ENCODE measurements at regions not wholly inside any gene's neighbourhood (a gene's known extent, or its start where the extent isn't known, plus 50 kb on each side); places are given as distances from the start of the nearest gene placed in this dataset.
A peak's percentile ranks its signal among the peaks of the same experiment; 100 is the strongest.

DNA sequence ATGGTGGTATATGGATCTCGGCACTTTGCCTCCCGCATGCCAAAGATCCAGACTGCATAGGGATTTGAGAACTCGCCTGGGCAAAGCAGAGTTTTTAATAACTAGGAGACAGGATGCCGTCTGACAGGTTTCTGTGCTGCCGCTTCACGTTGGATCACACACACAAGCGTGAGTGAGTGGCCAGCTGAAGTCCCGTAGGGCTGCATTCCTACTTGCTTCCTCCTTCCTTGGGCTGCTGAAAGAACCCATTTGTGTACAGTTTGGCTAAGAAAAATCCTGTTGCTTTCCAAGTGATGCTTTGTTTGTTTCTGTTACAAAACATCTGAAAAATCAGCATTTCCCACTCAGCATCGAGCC is 604.3 kb upstream of the CFAP20DC start:
- H3K27ac ChIP-seq (ENCODE audit: low read length): peak overlapping the region; percentile 83
- DNase-seq: peak; percentile 96
- H3K4me1 ChIP-seq (ENCODE audit: control insufficient read depth, insufficient read depth, low read length): peaks cover 21% of the 10 kb centered on the region
- H3K9me3 ChIP-seq (replicated peaks; ENCODE audit: control insufficient read depth, low read depth, low read length): peaks cover 9% of the 10 kb centered on the region
- no peak overlapping the region for H3K4me3 ChIP-seq (ENCODE audit: low read length)
- WGBS (ENCODE audit: insufficient coverage): 10% methylated on average over 5 of the region's 9 CpGs
- no peaks in the 10 kb centered on the region for H3K36me3 ChIP-seq (ENCODE audit: control insufficient read depth, insufficient read depth, low read length)
- no peaks in the 10 kb centered on the region for H3K27me3 ChIP-seq (ENCODE audit: control insufficient read depth, insufficient read depth, low read length)

DNA sequence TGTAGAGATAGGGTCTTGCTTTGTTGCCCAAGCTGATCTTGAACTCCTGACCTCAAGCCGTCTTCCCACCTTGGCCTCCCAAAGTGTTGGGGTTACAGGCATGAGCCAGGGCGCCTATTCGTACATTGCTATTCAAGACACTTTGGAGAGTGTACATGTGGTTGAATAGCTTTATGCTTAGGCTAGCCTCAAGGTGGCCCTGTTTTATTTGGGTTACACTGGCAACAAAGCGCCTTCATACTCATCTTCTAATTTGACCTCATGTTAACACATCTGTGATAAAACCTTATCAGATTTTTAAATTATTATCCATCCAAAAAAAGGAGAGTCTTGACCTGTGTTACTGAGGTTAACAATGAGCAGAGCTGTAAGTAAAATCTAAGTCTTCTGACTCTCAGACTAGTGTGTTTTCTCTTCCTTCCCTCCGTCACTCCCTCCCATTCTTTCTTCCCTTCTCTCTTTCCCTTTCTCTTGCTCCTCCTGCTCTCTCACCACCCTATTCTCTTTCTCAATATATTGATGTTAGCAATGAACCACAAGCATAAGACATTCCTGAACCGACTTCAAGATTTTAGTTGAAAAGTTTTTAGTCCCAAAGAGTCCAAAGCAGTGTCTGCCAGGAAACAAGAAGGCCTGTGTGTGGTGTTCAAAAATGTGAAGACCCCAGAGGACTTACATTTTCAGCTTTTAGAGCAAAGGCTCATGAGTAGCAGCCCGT is 603.7 kb upstream of the CFAP20DC start:
- peaks cover 13% of the 10 kb centered on the region for H3K9me3 ChIP-seq (replicated peaks; ENCODE audit: control insufficient read depth, low read depth, low read length)
- H3K4me3 ChIP-seq (ENCODE audit: low read length): no peak overlapping the region
- H3K27me3 ChIP-seq (ENCODE audit: control insufficient read depth, insufficient read depth, low read length): no peaks in the 10 kb centered on the region
- H3K27ac ChIP-seq (ENCODE audit: low read length): peak overlapping the region; percentile 83
- H3K4me1 ChIP-seq (ENCODE audit: control insufficient read depth, insufficient read depth, low read length): peaks cover 21% of the 10 kb centered on the region
- 29% methylated on average over 4 of the region's 7 CpGs for WGBS (ENCODE audit: insufficient coverage)
- H3K36me3 ChIP-seq (ENCODE audit: control insufficient read depth, insufficient read depth, low read length): no peaks in the 10 kb centered on the region
- peak; percentile 94 for DNase-seq

DNA sequence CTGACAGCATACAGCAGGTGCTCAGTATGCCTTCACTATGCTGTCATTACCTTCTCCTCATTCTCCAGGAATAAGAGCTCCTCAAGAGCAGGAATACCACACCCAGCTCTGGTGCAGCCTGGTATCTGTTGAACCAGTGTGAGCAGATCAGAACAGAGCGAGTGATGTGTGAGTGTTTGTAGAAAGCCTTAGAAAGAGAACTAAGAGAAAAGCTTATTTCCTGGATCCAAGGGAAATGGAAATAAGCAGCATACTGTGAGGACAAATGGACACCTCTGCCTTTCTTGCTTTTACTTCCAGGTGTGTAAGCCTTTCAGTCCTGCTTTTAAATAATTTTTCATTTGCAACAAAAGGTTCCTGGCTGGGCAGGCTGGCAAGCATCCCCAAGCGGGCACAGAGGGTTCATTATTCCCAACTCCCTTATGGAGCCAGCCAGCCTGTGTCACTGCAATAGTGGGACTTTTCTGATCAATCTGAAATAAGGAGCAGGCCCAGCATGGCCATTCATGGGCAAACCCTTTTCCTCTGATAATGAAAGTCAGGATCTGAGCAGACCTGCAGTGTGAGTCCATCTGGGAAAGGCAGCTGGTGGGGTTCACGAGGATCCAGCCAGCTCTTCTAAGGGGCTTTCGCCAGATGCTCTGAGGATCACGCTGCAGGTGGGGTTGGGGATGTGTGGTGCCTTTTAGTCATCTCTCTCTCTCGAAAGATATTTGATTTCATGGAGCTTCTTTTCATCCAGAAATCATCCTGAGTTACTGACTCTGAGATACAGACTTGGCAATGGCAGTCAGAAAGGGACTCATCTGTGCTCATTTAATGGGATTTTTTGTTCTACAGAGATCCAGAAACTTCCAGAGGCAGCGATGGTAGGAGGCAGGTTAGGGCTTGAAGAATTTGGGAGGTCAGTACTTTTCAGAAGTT is 594.9 kb upstream of the CFAP20DC start:
- DNase-seq: peak; percentile 43
- 83% methylated on average over 2 of the region's 7 CpGs for WGBS (ENCODE audit: insufficient coverage)

DNA sequence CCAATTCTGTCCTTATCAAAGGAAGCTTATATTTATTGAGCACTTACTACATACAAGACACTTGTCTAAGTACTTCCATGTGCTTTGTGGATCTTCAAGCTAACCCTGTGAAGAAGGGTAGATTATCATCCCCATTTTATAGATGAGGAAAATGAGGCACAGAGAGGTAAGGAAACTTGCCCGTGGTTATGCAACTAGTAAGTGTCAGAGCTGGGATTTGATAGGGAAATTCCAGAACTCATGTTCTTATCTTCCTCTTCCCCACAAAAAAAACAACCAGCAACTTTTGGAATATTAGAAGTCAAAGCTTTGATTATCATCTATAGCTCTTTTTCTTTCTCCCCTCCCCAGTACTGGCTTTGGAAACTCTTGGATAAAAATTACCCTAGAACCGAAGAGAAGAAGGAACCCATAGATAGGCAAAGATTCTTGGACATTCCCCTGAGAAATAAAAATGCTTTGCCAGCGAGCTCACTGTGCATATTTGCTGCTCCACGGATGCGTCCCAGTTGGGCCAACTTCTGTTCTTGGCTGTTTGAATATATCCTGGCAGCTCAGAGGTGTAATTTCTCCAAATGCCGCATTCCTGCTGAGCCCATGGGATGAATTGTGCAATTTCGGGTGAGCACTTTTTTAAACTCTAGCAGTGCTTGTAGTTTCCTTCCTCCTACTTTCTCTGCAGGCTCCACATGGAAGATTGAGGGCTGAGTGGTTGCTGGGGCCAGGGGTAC is 591.5 kb upstream of the CFAP20DC start:
- Histone ChIP-seq H3K27me3 (ENCODE audit: control insufficient read depth, insufficient read depth, low read length) (no peaks in the 10 kb centered on the region), H3K9me3 (replicated peaks; ENCODE audit: control insufficient read depth, low read depth, low read length) (no peaks in the 10 kb centered on the region), H3K36me3 (ENCODE audit: control insufficient read depth, insufficient read depth, low read length) (no peaks in the 10 kb centered on the region), H3K4me1 (ENCODE audit: control insufficient read depth, insufficient read depth, low read length) (peaks cover 14% of the 10 kb centered on the region), H3K4me3 (ENCODE audit: low read length) (no peak overlapping the region), H3K27ac (ENCODE audit: low read length) (no peak overlapping the region)
- DNase-seq: peak; percentile 83
- WGBS (ENCODE audit: insufficient coverage): 6% methylated on average over 5 of the region's 7 CpGs

More for the DNA sequence above, 594.9 kb upstream of the CFAP20DC start:
- Histone ChIP-seq H3K36me3 (ENCODE audit: control insufficient read depth, insufficient read depth, low read length) (no peaks in the 10 kb centered on the region), H3K4me1 (ENCODE audit: control insufficient read depth, insufficient read depth, low read length) (peaks cover 14% of the 10 kb centered on the region), H3K4me3 (ENCODE audit: low read length) (no peak overlapping the region), H3K27ac (ENCODE audit: low read length) (no peak overlapping the region), H3K9me3 (replicated peaks; ENCODE audit: control insufficient read depth, low read depth, low read length) (peaks cover 11% of the 10 kb centered on the region), H3K27me3 (ENCODE audit: control insufficient read depth, insufficient read depth, low read length) (no peaks in the 10 kb centered on the region)

DNA sequence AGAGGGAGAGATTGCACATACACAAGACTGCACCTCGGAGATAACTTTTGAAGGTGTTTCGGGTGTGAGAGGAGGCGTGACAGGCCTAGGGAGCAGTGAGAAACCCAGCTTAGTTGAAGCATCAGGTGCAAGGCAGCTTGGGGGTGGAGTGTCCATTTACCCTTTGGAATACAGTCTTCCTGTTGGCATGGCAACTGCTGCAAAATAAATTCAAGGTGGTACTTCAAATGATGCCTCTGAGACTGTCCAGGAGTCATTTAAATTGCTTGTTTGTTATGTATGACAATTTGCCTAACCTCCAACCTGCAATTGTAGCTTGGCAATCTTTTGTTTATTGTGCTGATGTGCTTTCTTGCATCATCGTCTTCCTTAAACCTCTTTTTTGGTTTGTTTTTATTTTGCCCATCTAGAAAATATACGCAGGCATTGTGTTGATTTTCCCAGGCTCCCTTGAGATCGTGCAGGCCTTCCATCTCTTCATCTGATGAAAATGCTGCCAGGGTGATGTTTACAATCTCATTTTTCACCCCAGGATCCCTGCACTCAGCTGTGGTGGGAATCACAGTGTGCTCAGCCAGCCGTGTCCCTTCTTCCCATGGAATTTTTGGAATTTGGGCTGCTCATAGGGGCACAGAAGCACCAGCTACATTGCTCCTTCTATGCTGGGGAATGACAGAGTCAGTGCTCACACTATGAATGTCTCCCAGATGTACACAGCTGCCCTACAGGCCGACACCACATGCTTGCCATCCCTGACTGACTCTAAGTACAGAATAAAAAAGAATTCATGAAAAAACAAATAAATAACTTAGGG is 583.1 kb upstream of the CFAP20DC start:
- DNase-seq: peak; percentile 76
- Histone ChIP-seq H3K4me3 (ENCODE audit: low read length) (no peak overlapping the region), H3K36me3 (ENCODE audit: control insufficient read depth, insufficient read depth, low read length) (no peaks in the 10 kb centered on the region), H3K4me1 (ENCODE audit: control insufficient read depth, insufficient read depth, low read length) (peaks cover 20% of the 10 kb centered on the region), H3K27me3 (ENCODE audit: control insufficient read depth, insufficient read depth, low read length) (no peaks in the 10 kb centered on the region), H3K9me3 (replicated peaks; ENCODE audit: control insufficient read depth, low read depth, low read length) (no peaks in the 10 kb centered on the region), H3K27ac (ENCODE audit: low read length) (peak overlapping the region; percentile 62)
- 69% methylated on average over 4 of the region's 8 CpGs for WGBS (ENCODE audit: insufficient coverage)

DNA sequence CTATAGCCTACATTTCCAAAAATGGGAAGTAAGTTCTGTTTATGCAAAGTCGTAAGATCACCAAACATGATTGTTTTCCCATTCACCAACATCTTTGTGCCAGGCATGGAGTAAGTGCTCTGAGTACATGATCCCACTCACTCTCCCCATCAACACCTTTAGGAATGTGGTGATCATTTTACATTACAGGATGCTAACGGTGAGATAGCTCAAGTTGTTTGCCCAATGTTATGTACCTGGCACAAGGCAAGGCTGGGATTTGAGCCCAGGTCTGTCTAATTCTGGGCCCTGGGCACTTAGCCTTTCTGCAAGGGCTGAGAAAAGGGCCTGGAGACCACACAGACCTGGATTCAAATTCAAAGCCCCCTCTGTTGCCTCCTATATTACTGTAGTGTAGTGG is 581.7 kb upstream of the CFAP20DC start:
- no peaks in the 10 kb centered on the region for H3K36me3 ChIP-seq (ENCODE audit: control insufficient read depth, insufficient read depth, low read length)
- no peak overlapping the region for H3K27ac ChIP-seq (ENCODE audit: low read length)
- no peaks in the 10 kb centered on the region for H3K9me3 ChIP-seq (replicated peaks; ENCODE audit: control insufficient read depth, low read depth, low read length)
- 60% methylated on average over 1 of the region's 2 CpGs for WGBS (ENCODE audit: insufficient coverage)
- no peaks in the 10 kb centered on the region for H3K27me3 ChIP-seq (ENCODE audit: control insufficient read depth, insufficient read depth, low read length)
- DNase-seq: no peak
- H3K4me1 ChIP-seq (ENCODE audit: control insufficient read depth, insufficient read depth, low read length): peaks cover 20% of the 10 kb centered on the region
- H3K4me3 ChIP-seq (ENCODE audit: low read length): no peak overlapping the region

DNA sequence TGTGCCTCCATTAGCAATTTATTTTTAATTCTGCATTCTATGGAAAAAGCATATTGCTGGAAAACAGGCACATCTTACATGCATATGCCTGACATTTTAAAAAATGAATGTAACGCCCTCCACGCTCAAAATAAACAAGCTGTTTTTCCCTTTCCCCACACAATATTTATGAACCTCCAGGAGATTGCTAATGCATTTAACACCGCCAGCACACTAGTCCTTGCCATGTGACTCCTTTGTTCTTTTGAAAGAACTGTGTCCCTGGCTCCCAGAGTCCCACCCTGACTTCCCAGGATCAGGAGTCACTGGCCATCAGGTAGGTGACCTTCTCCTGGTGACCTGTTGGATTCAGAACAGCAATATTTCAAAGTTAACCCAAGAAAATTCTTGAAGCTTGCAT is 571.2 kb upstream of the CFAP20DC start:
- H3K4me1 ChIP-seq (ENCODE audit: control insufficient read depth, insufficient read depth, low read length): no peaks in the 10 kb centered on the region
- no peak overlapping the region for H3K27ac ChIP-seq (ENCODE audit: low read length)
- peaks cover 4% of the 10 kb centered on the region for H3K9me3 ChIP-seq (replicated peaks; ENCODE audit: control insufficient read depth, low read depth, low read length)
- H3K27me3 ChIP-seq (ENCODE audit: control insufficient read depth, insufficient read depth, low read length): no peaks in the 10 kb centered on the region
- DNase-seq: no peak
- H3K36me3 ChIP-seq (ENCODE audit: control insufficient read depth, insufficient read depth, low read length): no peaks in the 10 kb centered on the region
- 48% methylated on average over 3 of the region's 3 CpGs for WGBS (ENCODE audit: insufficient coverage)
- H3K4me3 ChIP-seq (ENCODE audit: low read length): no peak overlapping the region

DNA sequence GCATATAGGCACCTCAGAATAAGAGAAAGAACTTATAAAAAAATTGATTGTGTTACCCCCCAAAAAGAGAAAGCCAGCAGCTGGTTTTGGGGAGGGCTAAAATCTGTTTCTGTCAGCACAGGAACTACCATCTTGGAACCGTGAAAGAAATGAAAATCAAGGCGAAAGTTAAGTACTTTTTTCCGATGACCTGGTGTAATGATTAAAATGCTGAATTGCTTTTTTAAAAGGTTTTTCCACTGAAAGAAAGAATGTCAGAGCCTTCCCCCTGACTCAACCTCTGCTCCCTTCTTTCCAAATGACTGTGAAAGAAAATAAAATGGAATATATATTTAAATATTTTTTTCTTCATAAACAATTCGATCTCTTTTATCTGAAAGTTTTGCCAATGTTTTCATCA is 570.5 kb upstream of the CFAP20DC start:
- H3K27me3 ChIP-seq (ENCODE audit: control insufficient read depth, insufficient read depth, low read length): no peaks in the 10 kb centered on the region
- H3K9me3 ChIP-seq (replicated peaks; ENCODE audit: control insufficient read depth, low read depth, low read length): peaks cover 4% of the 10 kb centered on the region
- H3K36me3 ChIP-seq (ENCODE audit: control insufficient read depth, insufficient read depth, low read length): no peaks in the 10 kb centered on the region
- H3K4me1 ChIP-seq (ENCODE audit: control insufficient read depth, insufficient read depth, low read length): no peaks in the 10 kb centered on the region
- no CpG with 5 or more reads among the region's 4 CpGs for WGBS (ENCODE audit: insufficient coverage)
- peak overlapping the region; percentile 7 for H3K27ac ChIP-seq (ENCODE audit: low read length)
- DNase-seq: peak; percentile 76
- H3K4me3 ChIP-seq (ENCODE audit: low read length): no peak overlapping the region

DNA sequence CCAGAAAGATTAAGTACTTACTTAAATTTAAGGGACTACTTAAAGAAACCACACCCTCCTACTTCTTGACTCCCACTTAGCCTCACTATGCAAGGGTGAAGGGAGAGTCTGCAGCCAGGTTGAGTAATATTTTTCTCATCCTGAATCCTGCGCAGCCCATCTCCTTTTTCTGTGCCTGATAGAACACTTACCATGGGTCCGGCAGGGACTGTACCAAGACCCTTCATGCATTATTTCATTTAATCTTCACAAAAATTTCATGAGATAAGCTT is 562.6 kb upstream of the CFAP20DC start:
- Histone ChIP-seq H3K4me3 (ENCODE audit: low read length) (no peak overlapping the region), H3K27me3 (ENCODE audit: control insufficient read depth, insufficient read depth, low read length) (no peaks in the 10 kb centered on the region), H3K27ac (ENCODE audit: low read length) (no peak overlapping the region), H3K36me3 (ENCODE audit: control insufficient read depth, insufficient read depth, low read length) (no peaks in the 10 kb centered on the region), H3K9me3 (replicated peaks; ENCODE audit: control insufficient read depth, low read depth, low read length) (no peaks in the 10 kb centered on the region), H3K4me1 (ENCODE audit: control insufficient read depth, insufficient read depth, low read length) (peaks cover 8% of the 10 kb centered on the region)
- DNase-seq: no peak
- WGBS (ENCODE audit: insufficient coverage): no CpG with 5 or more reads among the region's 2 CpGs

All from muscle of leg (tissue), 3 donors.